HEK293 (cell line): ENCODE measurements at regions not wholly inside any gene's neighbourhood (a gene's known extent, or its start where the extent isn't known, plus 50 kb on each side); places are given as distances from the start of the nearest gene placed in this dataset.

Source experiments
- CTCF ChIA-PET: fragments of 350-600 bp; formaldehyde crosslinking; extraction: SDS; loops from one replicate; lab custom pipeline; 2021; ENCODE audit warnings: antibody characterized with exemption; lab: Yijun Ruan, JAX
- POLR2A ChIA-PET: fragments of 300-600 bp; formaldehyde crosslinking; extraction: SDS; loops from one replicate; lab custom pipeline; 2020; ENCODE audit warnings: antibody characterized with exemption, inconsistent platforms; lab: Yijun Ruan, JAX
- H3K27ac ChIP-seq: fragments of 200-500 bp; sonication (Bioruptor generic); 2 replicates; pipeline ENCODE4 v1.5.1; 2014; ENCODE audit warnings: low read depth, low read length, control low read depth, inconsistent platforms; ENCODE audit errors: extremely low read depth
- H3K36me3 ChIP-seq, 2 experiments: fragments of 200-500 bp in 1 of 2; sonication (Bioruptor generic) in 1 of 2; 1 replicate in 1 of 2; 2 replicates in 1 of 2; pipeline ENCODE4 v1.5.1; 2014 to 2017; ENCODE audit warnings: inconsistent platforms in 2 of 2, low read length in 2 of 2; ENCODE audit not compliant: control insufficient read depth in 2 of 2, insufficient read depth in 1 of 2
- H3K4me1 ChIP-seq: fragments of 200-500 bp; sonication (Bioruptor generic); 2 replicates; pipeline ENCODE4 v1.5.1; 2014; ENCODE audit warnings: mild to moderate bottlenecking, low read length, inconsistent platforms; ENCODE audit not compliant: control insufficient read depth, insufficient read depth
- H3K4me3 ChIP-seq: 2 replicates; pipeline ENCODE4 v1.5.1; 2011; ENCODE audit warnings: low read depth, mild to moderate bottlenecking, control low read depth, low read length, moderate library complexity
- H3K9me3 ChIP-seq: fragments of 200-500 bp; sonication (Bioruptor generic); 2 replicates; pipeline ENCODE4 v1.5.1; 2014; ENCODE audit warnings: low read depth, low read length, inconsistent platforms; ENCODE audit not compliant: control insufficient read depth, insufficient read depth
- HOXA7 ChIP-seq: sonication (generic); formaldehyde crosslinking; IDR thresholded peaks from 2 replicates; pipeline ENCODE4 v1.8.1; 2022; ENCODE audit warnings: missing genetic modification reagents, borderline replicate concordance
- KLF1 ChIP-seq: fragments of 450-650 bp; formaldehyde crosslinking; IDR thresholded peaks from 2 replicates; pipeline ENCODE4 v1.5.1; 2016; ENCODE audit warnings: missing biosample characterization, missing genetic modification characterization
- MZF1 ChIP-seq: fragments of 450-650 bp; formaldehyde crosslinking; IDR thresholded peaks from 2 replicates; pipeline ENCODE4 v1.5.1; 2017; ENCODE audit warnings: missing biosample characterization, missing genetic modification characterization, borderline replicate concordance
- PRDM1 ChIP-seq: fragments of 450-650 bp; formaldehyde crosslinking; IDR thresholded peaks from 2 replicates; pipeline ENCODE4; 2016; ENCODE audit warnings: missing biosample characterization, missing genetic modification characterization
- PRDM2 ChIP-seq: fragments of 450-650 bp; formaldehyde crosslinking; IDR thresholded peaks from 2 replicates; pipeline ENCODE4 v1.5.1; 2016; ENCODE audit warnings: missing biosample characterization, missing genetic modification characterization, borderline replicate concordance
- SCRT2 ChIP-seq: fragments of 450-650 bp; formaldehyde crosslinking; IDR thresholded peaks from 2 replicates; pipeline ENCODE4 v1.5.1; 2016; ENCODE audit warnings: missing biosample characterization, missing genetic modification characterization
- WT1 ChIP-seq: fragments of 450-650 bp; formaldehyde crosslinking; IDR thresholded peaks from 2 replicates; pipeline ENCODE4 v1.5.1; 2016; ENCODE audit warnings: missing biosample characterization, missing genetic modification characterization
- ZBTB17 ChIP-seq: fragments of 450-650 bp; formaldehyde crosslinking; IDR thresholded peaks from 2 replicates; pipeline ENCODE4 v1.5.1; 2016; ENCODE audit warnings: missing biosample characterization, missing genetic modification characterization
- ZBTB48 ChIP-seq: fragments of 450-650 bp; formaldehyde crosslinking; IDR thresholded peaks from 2 replicates; pipeline ENCODE4 v1.5.1; 2016; ENCODE audit warnings: missing biosample characterization, missing genetic modification characterization
- ZBTB8A ChIP-seq: fragments of 450-650 bp; formaldehyde crosslinking; IDR thresholded peaks from 2 replicates; pipeline ENCODE4 v1.5.1; 2016; ENCODE audit warnings: missing biosample characterization, missing genetic modification characterization
- ZNF132 ChIP-seq: fragments of 450-650 bp; formaldehyde crosslinking; IDR thresholded peaks from 2 replicates; pipeline ENCODE4 v1.5.1; 2017; ENCODE audit warnings: missing biosample characterization, missing genetic modification characterization, borderline replicate concordance
- ZNF140 ChIP-seq: fragments of 450-650 bp; formaldehyde crosslinking; IDR thresholded peaks from 2 replicates; pipeline ENCODE4 v1.5.1; 2016; ENCODE audit warnings: missing biosample characterization, missing genetic modification characterization
- ZNF16 ChIP-seq: fragments of 450-650 bp; formaldehyde crosslinking; IDR thresholded peaks from 2 replicates; pipeline ENCODE4 v1.5.1; 2016; ENCODE audit warnings: low read depth, missing biosample characterization, missing genetic modification characterization
- ZNF18 ChIP-seq: fragments of 450-650 bp; formaldehyde crosslinking; IDR thresholded peaks from 2 replicates; pipeline ENCODE4 v1.5.1; 2016; ENCODE audit warnings: missing biosample characterization, missing genetic modification characterization
- ZNF24 ChIP-seq: fragments of 450-650 bp; formaldehyde crosslinking; IDR thresholded peaks from 2 replicates; pipeline ENCODE4 v1.5.1; 2016; ENCODE audit warnings: missing biosample characterization, missing genetic modification characterization
- ZNF248 ChIP-seq: fragments of 450-650 bp; formaldehyde crosslinking; IDR thresholded peaks from 2 replicates; pipeline ENCODE4 v1.5.1; 2017; ENCODE audit warnings: missing biosample characterization, missing genetic modification characterization
- ZNF266 ChIP-seq: fragments of 450-650 bp; formaldehyde crosslinking; IDR thresholded peaks from 2 replicates; pipeline ENCODE4 v1.5.1; 2016; ENCODE audit warnings: missing biosample characterization, missing genetic modification characterization, low read depth
- ZNF530 ChIP-seq: fragments of 450-650 bp; formaldehyde crosslinking; IDR thresholded peaks from 2 replicates; pipeline ENCODE4 v1.5.1; 2016; ENCODE audit warnings: low read depth, missing biosample characterization, missing genetic modification characterization
- ZNF610 ChIP-seq: fragments of 450-650 bp; formaldehyde crosslinking; IDR thresholded peaks from 2 replicates; pipeline ENCODE4 v1.5.1; 2016; ENCODE audit warnings: missing biosample characterization, missing genetic modification characterization, borderline replicate concordance
- ZNF621 ChIP-seq: fragments of 450-650 bp; formaldehyde crosslinking; IDR thresholded peaks from 2 replicates; pipeline ENCODE4 v1.5.1; 2017; ENCODE audit warnings: missing biosample characterization, missing genetic modification characterization
- ZNF658 ChIP-seq: fragments of 450-650 bp; formaldehyde crosslinking; IDR thresholded peaks from 2 replicates; pipeline ENCODE4; 2016; ENCODE audit warnings: missing biosample characterization, missing genetic modification characterization
- ZNF664 ChIP-seq: fragments of 450-650 bp; formaldehyde crosslinking; IDR thresholded peaks from 2 replicates; pipeline ENCODE4 v1.5.1; 2016; ENCODE audit warnings: missing biosample characterization, missing genetic modification characterization
- ZNF777 ChIP-seq: fragments of 450-650 bp; formaldehyde crosslinking; IDR thresholded peaks from 2 replicates; pipeline ENCODE4 v1.5.1; 2017; ENCODE audit warnings: missing biosample characterization, missing genetic modification characterization, borderline replicate concordance
- ZNF791 ChIP-seq: fragments of 450-650 bp; formaldehyde crosslinking; IDR thresholded peaks from 2 replicates; pipeline ENCODE4 v1.5.1; 2016; ENCODE audit warnings: missing biosample characterization, missing genetic modification characterization
- ZNF837 ChIP-seq: fragments of 450-650 bp; formaldehyde crosslinking; IDR thresholded peaks from 2 replicates; pipeline ENCODE4 v1.5.1; 2016; ENCODE audit warnings: missing biosample characterization, missing genetic modification characterization
- ZSCAN23 ChIP-seq: fragments of 450-650 bp; formaldehyde crosslinking; IDR thresholded peaks from 2 replicates; pipeline ENCODE4 v1.5.1; 2016; ENCODE audit warnings: missing biosample characterization, missing genetic modification characterization
- ZXDB ChIP-seq: fragments of 450-650 bp; formaldehyde crosslinking; IDR thresholded peaks from 2 replicates; pipeline ENCODE4 v1.5.1; 2016; ENCODE audit warnings: missing biosample characterization, missing genetic modification characterization

- H3K4me1 ChIP-seq = no peaks in the 10 kb centered on the region
- TF ChIP-seq ZNF132 (tag by site-specific recombination) (no peak), HOXA7 (CRISPR knock-in tag) (no peak)
- TF ChIP-seq, all 188 proteins: peak for 0
- CTCF ChIA-PET = interaction anchor here (0.5 kb wide), 1 partner anchor 1769 kb away, joined by 3 read pairs; no protein-coding TSS in a partner anchor
- POLR2A ChIA-PET = no interaction called here
- H3K27ac ChIP-seq = no peak overlapping the region
- H3K4me3 ChIP-seq = no peak overlapping the region
- no peaks in the 10 kb centered on the region for H3K9me3 ChIP-seq
- H3K36me3 ChIP-seq = no peaks in the 10 kb centered on the region
These were observed 389.7 kb downstream of the FUT8 start for GRCh38 chr14:65802196-65802595.

- Histone ChIP-seq H3K4me1 (no peaks in the 10 kb centered on the region), H3K27ac (no peak overlapping the region), H3K4me3 (no peak overlapping the region), H3K36me3 (no peaks in the 10 kb centered on the region), H3K9me3 (no peaks in the 10 kb centered on the region; the same call in 1 of the 2 replicates)
- CTCF ChIA-PET = interaction anchor here (0.7 kb wide), 1 partner anchor 389 kb away, joined by 3 read pairs; no protein-coding TSS in a partner anchor
- TF ChIP-seq ZNF248 (tag by site-specific recombination) (no peak), ZXDB (tag by site-specific recombination) (no peak), ZNF610 (no peak), ZNF621 (tag by site-specific recombination) (no peak), WT1 (tag by site-specific recombination) (no peak), ZNF664 (tag by site-specific recombination) (no peak), ZBTB48 (tag by site-specific recombination) (no peak), ZNF658 (tag by site-specific recombination) (no peak), ZSCAN23 (tag by site-specific recombination) (no peak), ZNF266 (tag by site-specific recombination) (no peak), ZNF18 (no peak), ZNF530 (tag by site-specific recombination) (no peak), SCRT2 (tag by site-specific recombination) (no peak), ZNF140 (tag by site-specific recombination) (no peak)
- POLR2A ChIA-PET = no interaction called here
These were observed 391.4 kb downstream of the FUT8 start for GRCh38 chr14:65803885-65804284.

- CTCF ChIA-PET = interaction anchor here (0.6 kb wide), 1 partner anchor 20 kb away, joined by 3 read pairs; no protein-coding TSS in a partner anchor
- no peaks in the 10 kb centered on the region for H3K36me3 ChIP-seq
- no peaks in the 10 kb centered on the region for H3K4me1 ChIP-seq
- POLR2A ChIA-PET = no interaction called here
- H3K4me3 ChIP-seq = no peak overlapping the region
- no peak overlapping the region for H3K27ac ChIP-seq
- no peaks in the 10 kb centered on the region; the same call in 1 of the 2 replicates for H3K9me3 ChIP-seq
- no peak for TF ChIP-seq ZNF16 (tag by site-specific recombination)
- no peak for TF ChIP-seq ZNF837 (tag by site-specific recombination)
- TF ChIP-seq ZNF791 (tag by site-specific recombination) = no peak
- TF ChIP-seq ZNF777 (tag by site-specific recombination) = no peak
- TF ChIP-seq ZNF24 (tag by site-specific recombination) = no peak
- TF ChIP-seq ZBTB17 = no peak
- TF ChIP-seq ZBTB8A = no peak
- TF ChIP-seq ZNF140 (tag by site-specific recombination) = no peak
- no peak for TF ChIP-seq PRDM2 (tag by site-specific recombination)
- no peak for TF ChIP-seq SCRT2 (tag by site-specific recombination)
- no peak for TF ChIP-seq MZF1 (tag by site-specific recombination)
- no peak for TF ChIP-seq KLF1 (tag by site-specific recombination)
- TF ChIP-seq PRDM1 (tag by site-specific recombination) = no peak
These were observed 392.0 kb downstream of the FUT8 start for GRCh38 chr14:65804439-65805112.
